ENCODE measurements at regions not wholly inside any gene's neighbourhood (a gene's known extent, or its start where the extent isn't known, plus 50 kb on each side); places are given as distances from the start of the nearest gene placed in this dataset.

GRCh38 chr3:17909714-17910113 lies 167.3 kb upstream of the TBC1D5 start:
- Histone ChIP-seq H2BK12ac (ENCODE audit: low read length) (no peak overlapping the region), H4K8ac (ENCODE audit: low read depth, low read length) (no peak overlapping the region)
- no CpG with 5 or more reads among the region's 3 CpGs for WGBS (ENCODE audit: extremely low coverage, insufficient coverage, insufficient read length)

GRCh38 chr3:17908399-17909191 lies 166.2 kb upstream of the TBC1D5 start:
- H3K36me3 ChIP-seq (ENCODE audit: control insufficient read depth in 1 of 2, insufficient read depth in 2 of 2, low read length in 2 of 2): no peaks in the 10 kb centered on the region
- no peak overlapping the region for H2BK5ac ChIP-seq (ENCODE audit: low read depth, low read length, poor library complexity)
- no peak overlapping the region for H3K9ac ChIP-seq (ENCODE audit: low read length)
- no peaks in the 10 kb centered on the region for H3K79me1 ChIP-seq (ENCODE audit: low read length)
- WGBS (ENCODE audit: extremely low coverage, insufficient coverage, insufficient read length): no CpG with 5 or more reads among the region's 5 CpGs
- no peak for DNase-seq
- no peak overlapping the region for H3K4ac ChIP-seq (ENCODE audit: low read depth, low read length)
- H3K14ac ChIP-seq (ENCODE audit: low read length): no peak overlapping the region
- H2AK5ac ChIP-seq (ENCODE audit: low read length): no peak overlapping the region
- no peaks in the 10 kb centered on the region for H3K79me2 ChIP-seq (ENCODE audit: control insufficient read depth, insufficient read depth, low read length, poor library complexity)
- no peak overlapping the region for H3K27ac ChIP-seq (ENCODE audit: low read depth, low read length)
- H2AFZ ChIP-seq (ENCODE audit: insufficient read depth, low read length, poor library complexity): no peak overlapping the region
- H2BK12ac ChIP-seq (ENCODE audit: low read length): no peak overlapping the region
- H4K12ac ChIP-seq (ENCODE audit: low read depth, low read length): no peak overlapping the region
- no peaks in the 10 kb centered on the region for H3K4me1 ChIP-seq (ENCODE audit: control insufficient read depth in 1 of 2, insufficient read depth in 2 of 2, low read length in 2 of 2)
- no peak overlapping the region for H3K4me2 ChIP-seq (ENCODE audit: low read length)
- no peak overlapping the region for H4K8ac ChIP-seq (ENCODE audit: low read depth, low read length)
- H2BK120ac ChIP-seq (ENCODE audit: insufficient read depth, low read length, poor library complexity): no peak overlapping the region
- no peaks in the 10 kb centered on the region for H3K9me3 ChIP-seq (ENCODE audit: insufficient read depth, low read depth, low read length)
- H4K91ac ChIP-seq (ENCODE audit: low read depth, low read length): no peak overlapping the region
- H3K18ac ChIP-seq (ENCODE audit: low read length): no peak overlapping the region
- no peak overlapping the region for H3K23ac ChIP-seq (ENCODE audit: low read length)
- H3K27me3 ChIP-seq (ENCODE audit: insufficient read depth, low read length): no peaks in the 10 kb centered on the region
- no peak overlapping the region for H3K4me3 ChIP-seq (ENCODE audit: low read depth, low read length)

More at GRCh38 chr3:17909714-17910113, 167.3 kb upstream of the TBC1D5 start:
- Histone ChIP-seq H4K12ac (ENCODE audit: low read depth, low read length) (no peak overlapping the region), H2AFZ (ENCODE audit: insufficient read depth, low read length, poor library complexity) (no peak overlapping the region), H3K4ac (ENCODE audit: low read depth, low read length) (no peak overlapping the region), H3K36me3 (ENCODE audit: control insufficient read depth in 1 of 2, insufficient read depth in 2 of 2, low read length in 2 of 2) (no peaks in the 10 kb centered on the region), H3K79me2 (ENCODE audit: control insufficient read depth, insufficient read depth, low read length, poor library complexity) (no peaks in the 10 kb centered on the region), H2BK120ac (ENCODE audit: insufficient read depth, low read length, poor library complexity) (no peak overlapping the region), H3K9me3 (ENCODE audit: insufficient read depth, low read depth, low read length) (no peaks in the 10 kb centered on the region), H3K9ac (ENCODE audit: low read length) (no peak overlapping the region), H3K14ac (ENCODE audit: low read length) (no peak overlapping the region), H3K27me3 (ENCODE audit: insufficient read depth, low read length) (no peaks in the 10 kb centered on the region), H3K79me1 (ENCODE audit: low read length) (no peaks in the 10 kb centered on the region), H2AK5ac (ENCODE audit: low read length) (no peak overlapping the region), H3K4me2 (ENCODE audit: low read length) (no peak overlapping the region), H3K23ac (ENCODE audit: low read length) (no peak overlapping the region), H3K27ac (ENCODE audit: low read depth, low read length) (no peak overlapping the region), H3K18ac (ENCODE audit: low read length) (no peak overlapping the region), H3K4me1 (ENCODE audit: control insufficient read depth in 1 of 2, insufficient read depth in 2 of 2, low read length in 2 of 2) (no peaks in the 10 kb centered on the region), H4K91ac (ENCODE audit: low read depth, low read length) (no peak overlapping the region), H3K4me3 (ENCODE audit: low read depth, low read length) (no peak overlapping the region), H2BK5ac (ENCODE audit: low read depth, low read length, poor library complexity) (no peak overlapping the region)
- no peak for DNase-seq

GRCh38 chr3:17905996-17906395 lies 163.6 kb upstream of the TBC1D5 start:
- Histone ChIP-seq H3K36me3 (ENCODE audit: control insufficient read depth in 1 of 2, insufficient read depth in 2 of 2, low read length in 2 of 2) (no peaks in the 10 kb centered on the region), H3K9ac (ENCODE audit: low read length) (no peak overlapping the region), H3K4me2 (ENCODE audit: low read length) (no peak overlapping the region), H3K27ac (ENCODE audit: low read depth, low read length) (no peak overlapping the region), H2AFZ (ENCODE audit: insufficient read depth, low read length, poor library complexity) (no peak overlapping the region), H3K4me3 (ENCODE audit: low read depth, low read length) (no peak overlapping the region), H3K14ac (ENCODE audit: low read length) (no peak overlapping the region), H2BK120ac (ENCODE audit: insufficient read depth, low read length, poor library complexity) (no peak overlapping the region), H3K18ac (ENCODE audit: low read length) (no peak overlapping the region), H3K23ac (ENCODE audit: low read length) (no peak overlapping the region), H3K4ac (ENCODE audit: low read depth, low read length) (no peak overlapping the region), H4K12ac (ENCODE audit: low read depth, low read length) (no peak overlapping the region), H3K79me2 (ENCODE audit: control insufficient read depth, insufficient read depth, low read length, poor library complexity) (no peaks in the 10 kb centered on the region), H3K9me3 (ENCODE audit: insufficient read depth, low read depth, low read length) (no peaks in the 10 kb centered on the region), H3K79me1 (ENCODE audit: low read length) (no peaks in the 10 kb centered on the region), H3K27me3 (ENCODE audit: insufficient read depth, low read length) (no peaks in the 10 kb centered on the region), H2AK5ac (ENCODE audit: low read length) (no peak overlapping the region), H3K4me1 (ENCODE audit: control insufficient read depth in 1 of 2, insufficient read depth in 2 of 2, low read length in 2 of 2) (no peaks in the 10 kb centered on the region), H2BK5ac (ENCODE audit: low read depth, low read length, poor library complexity) (no peak overlapping the region), H4K8ac (ENCODE audit: low read depth, low read length) (no peak overlapping the region), H2BK12ac (ENCODE audit: low read length) (no peak overlapping the region), H4K91ac (ENCODE audit: low read depth, low read length) (no peak overlapping the region)
- WGBS (ENCODE audit: extremely low coverage, insufficient coverage, insufficient read length): no CpG with 5 or more reads among the region's 2 CpGs
- no peak for DNase-seq

GRCh38 chr3:17901893-17902292 lies 159.5 kb upstream of the TBC1D5 start:
- no peak overlapping the region for H3K14ac ChIP-seq (ENCODE audit: low read length)
- no peaks in the 10 kb centered on the region for H3K79me2 ChIP-seq (ENCODE audit: control insufficient read depth, insufficient read depth, low read length, poor library complexity)
- H3K27me3 ChIP-seq (ENCODE audit: insufficient read depth, low read length): no peaks in the 10 kb centered on the region
- no peak overlapping the region for H4K12ac ChIP-seq (ENCODE audit: low read depth, low read length)
- H2AFZ ChIP-seq (ENCODE audit: insufficient read depth, low read length, poor library complexity): no peak overlapping the region
- H4K91ac ChIP-seq (ENCODE audit: low read depth, low read length): no peak overlapping the region
- H3K27ac ChIP-seq (ENCODE audit: low read depth, low read length): no peak overlapping the region
- no peak for DNase-seq
- H3K4me1 ChIP-seq (ENCODE audit: control insufficient read depth in 1 of 2, insufficient read depth in 2 of 2, low read length in 2 of 2): no peaks in the 10 kb centered on the region
- H3K18ac ChIP-seq (ENCODE audit: low read length): no peak overlapping the region
- no peak overlapping the region for H2BK5ac ChIP-seq (ENCODE audit: low read depth, low read length, poor library complexity)
- H3K4me2 ChIP-seq (ENCODE audit: low read length): no peak overlapping the region
- H3K9ac ChIP-seq (ENCODE audit: low read length): no peak overlapping the region
- H3K9me3 ChIP-seq (ENCODE audit: insufficient read depth, low read depth, low read length): no peaks in the 10 kb centered on the region
- H3K4ac ChIP-seq (ENCODE audit: low read depth, low read length): no peak overlapping the region
- no peak overlapping the region for H3K4me3 ChIP-seq (ENCODE audit: low read depth, low read length)
- no CpG with 5 or more reads among the region's 1 CpG for WGBS (ENCODE audit: extremely low coverage, insufficient coverage, insufficient read length)
- no peaks in the 10 kb centered on the region for H3K36me3 ChIP-seq (ENCODE audit: control insufficient read depth in 1 of 2, insufficient read depth in 2 of 2, low read length in 2 of 2)
- no peak overlapping the region for H4K8ac ChIP-seq (ENCODE audit: low read depth, low read length)
- no peaks in the 10 kb centered on the region for H3K79me1 ChIP-seq (ENCODE audit: low read length)
- H3K23ac ChIP-seq (ENCODE audit: low read length): no peak overlapping the region
- H2AK5ac ChIP-seq (ENCODE audit: low read length): no peak overlapping the region
- no peak overlapping the region for H2BK120ac ChIP-seq (ENCODE audit: insufficient read depth, low read length, poor library complexity)
- H2BK12ac ChIP-seq (ENCODE audit: low read length): no peak overlapping the region
